Activated T-helper 17 cell treated with anti-CD3 and anti-CD28 coated beads, Interleukin-2, amount 50 U/mL, for 72 hours (primary cell): ENCODE measurements at regions not wholly inside any gene's neighbourhood (a gene's known extent, or its start where the extent isn't known, plus 50 kb on each side); places are given as distances from the start of the nearest gene placed in this dataset.

Experiments
- ATAC-seq: fragments of 150-1000 bp; cut with Tn5 transposase; replicated peaks from 2 replicates; pipeline ENCODE4 v1.10.0; 2021; ENCODE audit warnings: mild to moderate bottlenecking, moderate library complexity
- H3K27ac Mint-ChIP-seq: one replicate; pipeline ENCODE4 v1.8.0; 2022; ENCODE audit warnings: mixed read lengths
- H3K27me3 Mint-ChIP-seq: one replicate; pipeline ENCODE4 v1.8.0; 2022; ENCODE audit warnings: mixed read lengths
- H3K36me3 Mint-ChIP-seq: one replicate; pipeline ENCODE4 v1.8.0; 2022; ENCODE audit warnings: low read depth, mild to moderate bottlenecking, mixed read lengths
- H3K4me1 Mint-ChIP-seq: one replicate; pipeline ENCODE4 v1.8.0; 2022; ENCODE audit warnings: mixed read lengths
- H3K4me3 Mint-ChIP-seq: one replicate; pipeline ENCODE4 v1.8.0; 2022; ENCODE audit warnings: mild to moderate bottlenecking, mixed read lengths
- H3K9me3 Mint-ChIP-seq: one replicate; pipeline ENCODE4 v1.8.0; 2022; ENCODE audit warnings: mixed read lengths

GRCh38 chr5:89106480-89106879, 223.5 kb upstream of the MEF2C start:
- Mint-ChIP-seq H3K4me1 (no peaks in the 10 kb centered on the region), H3K27ac (no peak overlapping the region), H3K4me3 (no peak overlapping the region), H3K36me3 (no peaks in the 10 kb centered on the region), H3K9me3 (peaks cover 10% of the 10 kb centered on the region), H3K27me3 (no peaks in the 10 kb centered on the region)
- no peak for ATAC-seq

- Mint-ChIP-seq H3K36me3 (no peaks in the 10 kb centered on the region), H3K27me3 (no peaks in the 10 kb centered on the region), H3K4me1 (no peaks in the 10 kb centered on the region), H3K4me3 (no peak overlapping the region), H3K9me3 (peaks cover 10% of the 10 kb centered on the region), H3K27ac (no peak overlapping the region)
- no peak for ATAC-seq
Measured at GRCh38 chr5:89105836-89106235, 222.9 kb upstream of the MEF2C start.

- Mint-ChIP-seq H3K4me1 (no peaks in the 10 kb centered on the region), H3K27me3 (no peaks in the 10 kb centered on the region), H3K27ac (no peak overlapping the region), H3K4me3 (no peak overlapping the region), H3K9me3 (peaks cover 10% of the 10 kb centered on the region), H3K36me3 (no peaks in the 10 kb centered on the region)
- no peak for ATAC-seq
Measured at GRCh38 chr5:89105171-89105695, 222.2 kb upstream of the MEF2C start.

GRCh38 chr5:89098199-89098756, 215.3 kb upstream of the MEF2C start:
- Mint-ChIP-seq H3K9me3 (peaks cover 4% of the 10 kb centered on the region), H3K4me1 (no peaks in the 10 kb centered on the region), H3K27me3 (no peaks in the 10 kb centered on the region), H3K4me3 (no peak overlapping the region), H3K36me3 (no peaks in the 10 kb centered on the region), H3K27ac (no peak overlapping the region)
- ATAC-seq, result no peak

- Mint-ChIP-seq H3K9me3 (peaks cover 4% of the 10 kb centered on the region), H3K4me3 (no peak overlapping the region), H3K36me3 (no peaks in the 10 kb centered on the region)
Measured at GRCh38 chr5:89097103-89097502, 214.1 kb upstream of the MEF2C start.

GRCh38 chr5:89095341-89095740, 212.4 kb upstream of the MEF2C start:
- Mint-ChIP-seq H3K4me1 (no peaks in the 10 kb centered on the region), H3K9me3 (peaks cover 4% of the 10 kb centered on the region), H3K36me3 (no peaks in the 10 kb centered on the region), H3K4me3 (no peak overlapping the region), H3K27ac (no peak overlapping the region), H3K27me3 (no peaks in the 10 kb centered on the region)
- no peak for ATAC-seq

More at GRCh38 chr5:89097103-89097502, 214.1 kb upstream of the MEF2C start:
- H3K27me3 Mint-ChIP-seq, result no peaks in the 10 kb centered on the region
- H3K4me1 Mint-ChIP-seq, result no peaks in the 10 kb centered on the region
- ATAC-seq, result no peak
- no peak overlapping the region for H3K27ac Mint-ChIP-seq

- Mint-ChIP-seq H3K4me1 (no peaks in the 10 kb centered on the region), H3K4me3 (no peak overlapping the region), H3K36me3 (no peaks in the 10 kb centered on the region), H3K9me3 (no peaks in the 10 kb centered on the region), H3K27ac (no peak overlapping the region), H3K27me3 (no peaks in the 10 kb centered on the region)
- ATAC-seq, result no peak
Measured at GRCh38 chr5:89090037-89090436, 207.1 kb upstream of the MEF2C start.

- no peaks in the 10 kb centered on the region for H3K9me3 Mint-ChIP-seq
- no peak overlapping the region for H3K27ac Mint-ChIP-seq
- H3K36me3 Mint-ChIP-seq, result no peaks in the 10 kb centered on the region
- ATAC-seq, result no peak
- no peaks in the 10 kb centered on the region for H3K4me1 Mint-ChIP-seq
- H3K27me3 Mint-ChIP-seq, result no peaks in the 10 kb centered on the region
- H3K4me3 Mint-ChIP-seq, result no peak overlapping the region
Measured at GRCh38 chr5:89087551-89088318, 204.8 kb upstream of the MEF2C start.

- H3K36me3 Mint-ChIP-seq, result no peaks in the 10 kb centered on the region
- no peaks in the 10 kb centered on the region for H3K9me3 Mint-ChIP-seq
- H3K27me3 Mint-ChIP-seq, result no peaks in the 10 kb centered on the region
- no peak overlapping the region for H3K4me3 Mint-ChIP-seq
- ATAC-seq, result no peak
- no peaks in the 10 kb centered on the region for H3K4me1 Mint-ChIP-seq
- no peak overlapping the region for H3K27ac Mint-ChIP-seq
Measured at GRCh38 chr5:89087128-89087527, 204.1 kb upstream of the MEF2C start.

GRCh38 chr5:89086390-89087086, 203.6 kb upstream of the MEF2C start:
- Mint-ChIP-seq H3K27ac (no peak overlapping the region), H3K9me3 (no peaks in the 10 kb centered on the region), H3K27me3 (no peaks in the 10 kb centered on the region), H3K4me1 (no peaks in the 10 kb centered on the region), H3K36me3 (no peaks in the 10 kb centered on the region), H3K4me3 (no peak overlapping the region)
- no peak for ATAC-seq

- Mint-ChIP-seq H3K27me3 (no peaks in the 10 kb centered on the region), H3K4me3 (no peak overlapping the region), H3K9me3 (no peaks in the 10 kb centered on the region), H3K27ac (no peak overlapping the region), H3K4me1 (no peaks in the 10 kb centered on the region), H3K36me3 (no peaks in the 10 kb centered on the region)
- no peak for ATAC-seq
Measured at GRCh38 chr5:89083791-89084190, 200.8 kb upstream of the MEF2C start.

GRCh38 chr5:89081360-89081759, 198.4 kb upstream of the MEF2C start:
- Mint-ChIP-seq H3K27me3 (no peaks in the 10 kb centered on the region), H3K27ac (no peak overlapping the region), H3K4me1 (no peaks in the 10 kb centered on the region), H3K4me3 (no peak overlapping the region), H3K9me3 (no peaks in the 10 kb centered on the region), H3K36me3 (no peaks in the 10 kb centered on the region)
- ATAC-seq, result no peak

GRCh38 chr5:89080467-89081116, 197.6 kb upstream of the MEF2C start:
- Mint-ChIP-seq H3K27me3 (no peaks in the 10 kb centered on the region), H3K4me3 (no peak overlapping the region), H3K9me3 (no peaks in the 10 kb centered on the region), H3K4me1 (no peaks in the 10 kb centered on the region), H3K36me3 (no peaks in the 10 kb centered on the region), H3K27ac (no peak overlapping the region)
- no peak for ATAC-seq

- ATAC-seq, result no peak
- Mint-ChIP-seq H3K36me3 (no peaks in the 10 kb centered on the region), H3K27me3 (peaks cover 6% of the 10 kb centered on the region), H3K4me1 (no peaks in the 10 kb centered on the region), H3K27ac (no peak overlapping the region), H3K9me3 (no peaks in the 10 kb centered on the region), H3K4me3 (no peak overlapping the region)
Measured at GRCh38 chr5:89072842-89073672, 190.1 kb upstream of the MEF2C start.
